B cell (primary cell): ENCODE measurements at regions not wholly inside any gene's neighbourhood (a gene's known extent, or its start where the extent isn't known, plus 50 kb on each side); places are given as distances from the start of the nearest gene placed in this dataset.

Source experiments
- ATAC-seq: fragments of 200-7000 bp; cut with Tn5 transposase; one replicate; pipeline ENCODE4 v1.10.0; 2021; ENCODE audit warnings: low read depth, mild to moderate bottlenecking, moderate number of reproducible peaks, moderate library complexity
- CTCF ChIA-PET: fragments of 350-600 bp; sonication (Branson Sonifier 250); formaldehyde crosslinking; loops from one replicate; lab custom pipeline; 2021; ENCODE audit warnings: antibody characterized with exemption, inconsistent platforms; lab: Charles Lee
- POLR2A ChIA-PET: fragments of 350-600 bp; sonication (Branson Sonifier 250); formaldehyde crosslinking; loops from one replicate; lab custom pipeline; 2021; ENCODE audit warnings: antibody characterized with exemption; lab: Charles Lee
- DNase-seq: peaks from one replicate; pipeline ENCODE4 v3.0.0; 2013
- H2AFZ ChIP-seq: 2 replicates; pipeline ENCODE4 v1.6.1; 2012; ENCODE audit warnings: mild to moderate bottlenecking, low read depth, low read length; ENCODE audit not compliant: insufficient read depth, poor library complexity, severe bottlenecking
- H3K27ac ChIP-seq, 2 donors: 1 replicate in 1 of 2; 2 replicates in 1 of 2; pipeline ENCODE4 v1.5.1; 2012 to 2013; ENCODE audit warnings: low read length in 2 of 2, mild to moderate bottlenecking in 2 of 2, moderate library complexity in 1 of 2
- H3K27me3 ChIP-seq, 4 experiments: fragments of 200-600 bp in 1 of 4; sonication (generic) in 1 of 4; replicated peaks in 1 of 4; 1 replicate in 2 of 4; 2 replicates in 2 of 4; pipeline versions ENCODE4 v1.6.1 to v1.7.0; 2013 to 2016; ENCODE audit warnings: low read length in 3 of 4, mild to moderate bottlenecking in 2 of 4, mixed read lengths in 1 of 4, moderate library complexity in 1 of 4; ENCODE audit not compliant: insufficient read depth in 4 of 4, control insufficient read depth in 3 of 4; ENCODE audit errors: control extremely low read depth in 1 of 4
- H3K36me3 ChIP-seq, 2 experiments: replicated peaks in 1 of 2; 1 replicate in 1 of 2; 2 replicates in 1 of 2; pipeline versions ENCODE4 v1.6.1 to v1.7.1; 2013; ENCODE audit warnings: low read length in 1 of 2; ENCODE audit not compliant: insufficient read depth in 2 of 2, control insufficient read depth in 1 of 2; ENCODE audit errors: control extremely low read depth in 1 of 2, extremely low read depth in 1 of 2
- H3K4me1 ChIP-seq, 2 donors: fragments of 200-600 bp in 1 of 2; sonication (generic) in 1 of 2; 1 replicate in 1 of 2; 2 replicates in 1 of 2; pipeline versions ENCODE4 v1.5.1 to v1.6.1; 2013 to 2017; ENCODE audit warnings: low read length in 2 of 2; ENCODE audit not compliant: control insufficient read depth in 2 of 2, insufficient read depth in 2 of 2
- H3K4me2 ChIP-seq: replicated peaks from 2 replicates; pipeline ENCODE3; 2012; ENCODE audit warnings: mild to moderate bottlenecking, low read depth, low read length; ENCODE audit not compliant: poor library complexity, severe bottlenecking
- H3K4me3 ChIP-seq, 5 experiments: fragments of 200-600 bp in 1 of 5; sonication (generic) in 1 of 5; 1 replicate in 3 of 5; 2 replicates in 2 of 5; pipeline versions ENCODE4 v1.5.1 to v1.7.0; 2011 to 2016; ENCODE audit warnings: low read length in 4 of 5, mild to moderate bottlenecking in 4 of 5, low read depth in 2 of 5, control low read depth in 1 of 5, moderate library complexity in 1 of 5; ENCODE audit not compliant: insufficient read depth in 1 of 5; ENCODE audit errors: control extremely low read depth in 1 of 5, extremely low read depth in 1 of 5
- H3K79me2 ChIP-seq: fragments of 200-600 bp; sonication (generic); one replicate; pipeline ENCODE4 v1.6.0; 2016; ENCODE audit warnings: low read length; ENCODE audit not compliant: control insufficient read depth, insufficient read depth
- H3K9ac ChIP-seq: fragments of 200-600 bp; sonication (generic); 2 replicates; pipeline ENCODE4 v1.6.1; 2017; ENCODE audit warnings: mild to moderate bottlenecking, low read length, moderate library complexity
- H3K9me3 ChIP-seq, 3 donors: one replicate each; pipeline versions ENCODE4 v1.6.1 to v1.7.1; 2013; ENCODE audit warnings: low read length in 2 of 3; ENCODE audit not compliant: control insufficient read depth in 2 of 3, insufficient read depth in 1 of 3; ENCODE audit errors: control extremely low read depth in 1 of 3
- H4K20me1 ChIP-seq: 2 replicates; pipeline ENCODE4 v1.6.0; 2012; ENCODE audit warnings: mild to moderate bottlenecking, low read length; ENCODE audit not compliant: insufficient read depth, control insufficient read depth, poor library complexity, severe bottlenecking
- H3K27ac Mint-ChIP-seq: one replicate; pipeline ENCODE4 v1.8.0; 2021; ENCODE audit warnings: mixed read lengths
- H3K27me3 Mint-ChIP-seq: one replicate; pipeline ENCODE4 v1.8.0; 2021; ENCODE audit warnings: mixed read lengths
- H3K4me1 Mint-ChIP-seq: one replicate; pipeline ENCODE4 v1.8.0; 2021; ENCODE audit warnings: mixed read lengths
- H3K4me3 Mint-ChIP-seq: one replicate; pipeline ENCODE4 v1.8.0; 2021; ENCODE audit warnings: mixed read lengths
- H3K9me3 Mint-ChIP-seq: one replicate; pipeline ENCODE4 v1.8.0; 2022; ENCODE audit warnings: mixed read lengths; ENCODE audit not compliant: insufficient read depth
- CTCF ChIP-seq: fragments of 200-600 bp; IDR thresholded peaks from one replicate; pipeline ENCODE4 v1.8.0; 2022; ENCODE audit warnings: antibody characterized with exemption, mild to moderate bottlenecking
- EZH2 ChIP-seq: IDR thresholded peaks from 2 replicates; pipeline ENCODE4 v1.6.1; 2012; ENCODE audit warnings: borderline replicate concordance, low read depth, mild to moderate bottlenecking, moderate library complexity, low read length; ENCODE audit not compliant: insufficient read depth, poor library complexity, severe bottlenecking
- WGBS: methylation state at CpG from one replicate; pipeline ENCODE4 v1.1.5; 2013; ENCODE audit warnings: missing lambda C conversion rate; ENCODE audit not compliant: insufficient coverage; 5-methylcytosine and 5-hydroxymethylcytosine counted together
- intact Hi-C: fragments of 100-400 bp; cut with micrococcal nuclease; formaldehyde crosslinking; loops from one replicate; pipeline ENCODE4 v1.10.0; 2022

- Mint-ChIP-seq H3K9me3 (no peaks in the 10 kb centered on the region), H3K4me1 (no peaks in the 10 kb centered on the region), H3K4me3 (no peak overlapping the region), H3K27ac (no peak overlapping the region), H3K27me3 (no peaks in the 10 kb centered on the region)
- ChIA-PET POLR2A (no interaction called here), CTCF (no interaction called here)
- Histone ChIP-seq H3K79me2 (no peaks in the 10 kb centered on the region), H3K36me3 (no peaks in the 10 kb centered on the region), H3K9ac (no peak overlapping the region), H3K4me2 (no peak overlapping the region), H3K4me1 (no peaks in the 10 kb centered on the region), H4K20me1 (no peaks in the 10 kb centered on the region), H2AFZ (no peak overlapping the region), H3K27me3 (no peaks in the 10 kb centered on the region), H3K27ac (no peak overlapping the region), H3K9me3 (peaks cover 0 to 12% (median 0%) of the 10 kb centered on the region in 3 donors), H3K4me3 (no peak overlapping the region)
- TF ChIP-seq CTCF = no peak
- TF ChIP-seq EZH2 = no peak
- intact Hi-C loops = no loop called here
- no peak for DNase-seq
- WGBS = no CpG with 5 or more reads among the region's 4 CpGs
- ATAC-seq = no peak
Observed at GRCh38 chr5:114924769-114925168, 244.9 kb downstream of the TRIM36 start.

- no peak overlapping the region for H3K4me3 Mint-ChIP-seq
- ATAC-seq (no peak), DNase-seq (no peak)
- Histone ChIP-seq H3K9me3 (peaks cover 0 to 2% (median 0%) of the 10 kb centered on the region in 3 donors), H3K4me1 (no peaks in the 10 kb centered on the region), H3K36me3 (no peaks in the 10 kb centered on the region), H3K4me2 (no peak overlapping the region), H4K20me1 (no peaks in the 10 kb centered on the region), H2AFZ (no peak overlapping the region), H3K27me3 (no peaks in the 10 kb centered on the region), H3K9ac (no peak overlapping the region), H3K79me2 (no peaks in the 10 kb centered on the region), H3K4me3 (no peak overlapping the region), H3K27ac (no peak overlapping the region)
- H3K9me3 Mint-ChIP-seq = peaks cover 10% of the 10 kb centered on the region
- 78% methylated on average over 4 of the region's 4 CpGs for WGBS
- CTCF ChIA-PET = no interaction called here
- POLR2A ChIA-PET = no interaction called here
- peaks cover 6% of the 10 kb centered on the region for H3K4me1 Mint-ChIP-seq
- TF ChIP-seq CTCF = no peak
- no peak for TF ChIP-seq EZH2
- no peak overlapping the region for H3K27ac Mint-ChIP-seq
- intact Hi-C loops = no loop called here
- H3K27me3 Mint-ChIP-seq = no peaks in the 10 kb centered on the region
Observed at GRCh38 chr5:114912189-114912920, 257.4 kb downstream of the TRIM36 start.
